SK-N-SH (cell line): ENCODE measurements at regions not wholly inside any gene's neighbourhood (a gene's known extent, or its start where the extent isn't known, plus 50 kb on each side); places are given as distances from the start of the nearest gene placed in this dataset.

Experiments used
- CTCF ChIA-PET: fragments of 300-600, 350-600 bp; formaldehyde crosslinking; extraction: SDS; loops from one replicate; lab custom pipeline; 2021; lab: Yijun Ruan, JAX
- POLR2A ChIA-PET: fragments of 350-600 bp; sonication (Branson Sonifier 250); formaldehyde crosslinking; extraction: SDS; loops from one replicate; lab custom pipeline; 2020; ENCODE audit warnings: antibody characterized with exemption, inconsistent platforms; lab: Yijun Ruan, JAX
- DNase-seq: peaks from one replicate; pipeline ENCODE4 v3.0.0; 2012
- H2AFZ ChIP-seq: fragments of 200-600 bp; sonication (generic); 2 replicates; pipeline ENCODE4 v1.8.1; 2016; ENCODE audit warnings: antibody characterized with exemption, mild to moderate bottlenecking, low read depth
- H3F3A ChIP-seq: fragments of 200-600 bp; sonication (generic); replicated peaks from 2 replicates; pipeline ENCODE3; 2016; ENCODE audit warnings: antibody characterized with exemption, mild to moderate bottlenecking; ENCODE audit not compliant: insufficient read depth
- H3K27ac ChIP-seq, 2 experiments: fragments of 200-500 bp in 1 of 2; fragments of 200-600 bp in 1 of 2; sonication (Bioruptor generic) in 1 of 2; sonication (generic), shearing (Covaris generic) in 1 of 2; 2 replicates each; pipeline versions ENCODE4 v1.5.1 to v1.6.1; 2014 to 2016; ENCODE audit warnings: low read depth in 2 of 2, inconsistent platforms in 1 of 2, low read length in 1 of 2, mild to moderate bottlenecking in 1 of 2, mixed read lengths in 1 of 2
- H3K27me3 ChIP-seq: fragments of 200-600 bp; sonication (generic), shearing (Covaris generic); 2 replicates; pipeline ENCODE4 v1.6.1; 2016; ENCODE audit warnings: mixed run types; ENCODE audit not compliant: insufficient read depth
- H3K36me3 ChIP-seq, 2 experiments: fragments of 200-500 bp in 1 of 2; fragments of 200-600 bp in 1 of 2; sonication (Bioruptor generic) in 1 of 2; sonication (generic) in 1 of 2; replicated peaks in 1 of 2; 2 replicates each; pipeline versions ENCODE3 to v1.5.1; 2014 to 2016; ENCODE audit warnings: low read length in 1 of 2, mild to moderate bottlenecking in 1 of 2; ENCODE audit not compliant: insufficient read depth in 2 of 2, control insufficient read depth in 1 of 2
- H3K4me1 ChIP-seq, 2 experiments: fragments of 200-500 bp in 1 of 2; fragments of 200-600 bp in 1 of 2; sonication (Bioruptor generic) in 1 of 2; sonication (generic), shearing (Covaris generic) in 1 of 2; 2 replicates each; pipeline versions ENCODE4 v1.5.1 to v1.6.1; 2014 to 2016; ENCODE audit warnings: low read depth in 1 of 2, low read length in 1 of 2, mixed run types in 1 of 2; ENCODE audit not compliant: insufficient read depth in 2 of 2, control insufficient read depth in 1 of 2
- H3K4me2 ChIP-seq: fragments of 200-600 bp; sonication (generic), shearing (Covaris generic); 2 replicates; pipeline ENCODE4 v1.6.1; 2017; ENCODE audit warnings: mixed run types
- H3K4me3 ChIP-seq, 2 experiments: fragments of 200-500 bp in 1 of 2; fragments of 200-600 bp in 1 of 2; sonication (Bioruptor generic) in 1 of 2; sonication (generic), shearing (Covaris generic) in 1 of 2; 2 replicates each; pipeline versions ENCODE4 v1.5.1 to v1.8.1; 2014 to 2016; ENCODE audit warnings: low read depth in 2 of 2, inconsistent platforms in 1 of 2, low read length in 1 of 2, mild to moderate bottlenecking in 1 of 2, mixed read lengths in 1 of 2, moderate library complexity in 1 of 2
- H3K79me2 ChIP-seq: fragments of 200-600 bp; sonication (generic); 2 replicates; pipeline ENCODE4 v1.8.1; 2017; ENCODE audit warnings: mild to moderate bottlenecking; ENCODE audit not compliant: insufficient read depth
- H3K9ac ChIP-seq: fragments of 200-600 bp; sonication (generic); 2 replicates; pipeline ENCODE4 v1.6.1; 2017; ENCODE audit warnings: mixed run types
- H3K9me2 ChIP-seq: fragments of 200-600 bp; sonication (generic); 2 replicates; pipeline ENCODE4 v1.6.1; 2017; ENCODE audit warnings: mixed run types
- H3K9me3 ChIP-seq: fragments of 200-600 bp; sonication (generic); 2 replicates; pipeline ENCODE4 v1.6.1; 2017; ENCODE audit warnings: mixed run types, mild to moderate bottlenecking, moderate library complexity
- H4K20me1 ChIP-seq: fragments of 200-600 bp; sonication (generic); 2 replicates; pipeline ENCODE4 v1.6.1; 2017; ENCODE audit warnings: mild to moderate bottlenecking, mixed run types; ENCODE audit not compliant: insufficient read depth
- CHD2 ChIP-seq: fragments of 150-350 bp; IDR thresholded peaks from 2 replicates; pipeline ENCODE4 v1.6.1; 2018; ENCODE audit warnings: low read length; ENCODE audit not compliant: partially characterized antibody
- ELF1 ChIP-seq: IDR thresholded peaks from 2 replicates; pipeline ENCODE4 v1.4.0; 2012
- EP300 ChIP-seq, 2 experiments: IDR thresholded peaks; 2 replicates each; pipeline versions ENCODE4 v1.4.0 to v1.6.1; 2012; ENCODE audit warnings: borderline replicate concordance in 1 of 2, low read depth in 1 of 2, low read length in 1 of 2
- FOSL2 ChIP-seq: IDR thresholded peaks from 2 replicates; pipeline ENCODE4 v1.4.0; 2012; ENCODE audit warnings: low read depth, mild to moderate bottlenecking, moderate library complexity, borderline replicate concordance
- FOXJ3 ChIP-seq: sonication (generic); formaldehyde crosslinking; IDR thresholded peaks from 2 replicates; pipeline ENCODE4 v1.5.1; 2020; ENCODE audit warnings: mild to moderate bottlenecking, missing genetic modification reagents
- JUND ChIP-seq: IDR thresholded peaks from 2 replicates; pipeline ENCODE4 v1.4.0; 2012
- MXI1 ChIP-seq: IDR thresholded peaks from 2 replicates; pipeline ENCODE4 v1.6.1; 2012; ENCODE audit warnings: mild to moderate bottlenecking, low read depth, low read length, improper control_type of control experiment
- NRF1 ChIP-seq: IDR thresholded peaks from 2 replicates; pipeline ENCODE4 v1.6.1; 2012; ENCODE audit warnings: low read depth, mild to moderate bottlenecking, low read length
- POLR2AphosphoS5 ChIP-seq: IDR thresholded peaks from 2 replicates; pipeline ENCODE4 v1.6.1; 2012; ENCODE audit warnings: low read depth, low read length
- RAD21 ChIP-seq: IDR thresholded peaks from 2 replicates; pipeline ENCODE4 v1.6.1; 2012; ENCODE audit warnings: mild to moderate bottlenecking, low read length
- RCOR1 ChIP-seq: fragments of 150-350 bp; IDR thresholded peaks from 2 replicates; pipeline ENCODE4 v1.6.1; 2017; ENCODE audit warnings: antibody characterized with exemption, low read length
- RXRA ChIP-seq: IDR thresholded peaks from 2 replicates; pipeline ENCODE4 v1.4.0; 2012; ENCODE audit warnings: low read depth, mild to moderate bottlenecking, borderline replicate concordance
- SIN3A ChIP-seq: IDR thresholded peaks from 2 replicates; pipeline ENCODE4 v1.6.1; 2012; ENCODE audit warnings: low read depth, mild to moderate bottlenecking, low read length, moderate library complexity, borderline replicate concordance
- SMC3 ChIP-seq: IDR thresholded peaks from 2 replicates; pipeline ENCODE4 v1.6.1; 2012; ENCODE audit warnings: low read depth, low read length, improper control_type of control experiment
- TCF12 ChIP-seq: IDR thresholded peaks from 2 replicates; pipeline ENCODE4 v1.4.0; 2012
- TEAD4 ChIP-seq: IDR thresholded peaks from 2 replicates; pipeline ENCODE4 v1.4.0; 2012; ENCODE audit warnings: mild to moderate bottlenecking, borderline replicate concordance; ENCODE audit not compliant: insufficient read depth
- YY1 ChIP-seq: IDR thresholded peaks from 2 replicates; pipeline ENCODE4 v1.4.0; 2012; ENCODE audit warnings: low read depth, mild to moderate bottlenecking
- WGBS: methylation state at CpG from one replicate; pipeline ENCODE4 v1.1.6; 2017; ENCODE audit warnings: low lambda C conversion rate; 5-methylcytosine and 5-hydroxymethylcytosine counted together
- TF ChIP-seq, protein P1 (sequence below): IDR thresholded peaks from 2 replicates; pipeline ENCODE4 v1.6.1; 2012; ENCODE audit warnings: mild to moderate bottlenecking, low read depth, low read length, moderate library complexity
- TF ChIP-seq, protein P2 (sequence below): IDR thresholded peaks from 2 replicates; pipeline ENCODE4; 2012
- TF ChIP-seq, protein P3 (sequence below): IDR thresholded peaks from 2 replicates; pipeline ENCODE4 v1.4.0; 2012; ENCODE audit warnings: low read depth, borderline replicate concordance
- TF ChIP-seq, protein P4 (sequence below): fragments of 200-600 bp; sonication (generic); IDR thresholded peaks from 2 replicates; pipeline ENCODE4 v1.6.1; 2017; ENCODE audit warnings: antibody characterized with exemption, mild to moderate bottlenecking, moderate library complexity

DNA sequence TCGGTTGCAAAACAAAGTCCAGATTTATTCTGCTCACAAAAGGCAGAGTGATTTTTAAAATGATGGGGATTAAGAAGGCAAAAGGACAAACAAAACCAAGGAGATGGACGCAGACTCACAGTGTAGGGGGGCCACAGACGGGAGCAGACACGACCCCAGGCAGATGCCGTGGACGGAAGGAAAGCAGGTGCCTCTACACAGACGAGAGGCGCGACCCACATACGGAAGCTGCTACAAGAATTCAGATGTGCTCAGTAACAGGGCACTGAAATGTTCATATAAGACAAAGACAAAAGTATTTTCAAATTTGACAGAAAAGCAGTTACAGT, 148.9 kb downstream of the BRD1 start (continued):
- TF ChIP-seq JUND: no peak
- no peak for TF ChIP-seq CHD2
- TF ChIP-seq, protein P1, sequence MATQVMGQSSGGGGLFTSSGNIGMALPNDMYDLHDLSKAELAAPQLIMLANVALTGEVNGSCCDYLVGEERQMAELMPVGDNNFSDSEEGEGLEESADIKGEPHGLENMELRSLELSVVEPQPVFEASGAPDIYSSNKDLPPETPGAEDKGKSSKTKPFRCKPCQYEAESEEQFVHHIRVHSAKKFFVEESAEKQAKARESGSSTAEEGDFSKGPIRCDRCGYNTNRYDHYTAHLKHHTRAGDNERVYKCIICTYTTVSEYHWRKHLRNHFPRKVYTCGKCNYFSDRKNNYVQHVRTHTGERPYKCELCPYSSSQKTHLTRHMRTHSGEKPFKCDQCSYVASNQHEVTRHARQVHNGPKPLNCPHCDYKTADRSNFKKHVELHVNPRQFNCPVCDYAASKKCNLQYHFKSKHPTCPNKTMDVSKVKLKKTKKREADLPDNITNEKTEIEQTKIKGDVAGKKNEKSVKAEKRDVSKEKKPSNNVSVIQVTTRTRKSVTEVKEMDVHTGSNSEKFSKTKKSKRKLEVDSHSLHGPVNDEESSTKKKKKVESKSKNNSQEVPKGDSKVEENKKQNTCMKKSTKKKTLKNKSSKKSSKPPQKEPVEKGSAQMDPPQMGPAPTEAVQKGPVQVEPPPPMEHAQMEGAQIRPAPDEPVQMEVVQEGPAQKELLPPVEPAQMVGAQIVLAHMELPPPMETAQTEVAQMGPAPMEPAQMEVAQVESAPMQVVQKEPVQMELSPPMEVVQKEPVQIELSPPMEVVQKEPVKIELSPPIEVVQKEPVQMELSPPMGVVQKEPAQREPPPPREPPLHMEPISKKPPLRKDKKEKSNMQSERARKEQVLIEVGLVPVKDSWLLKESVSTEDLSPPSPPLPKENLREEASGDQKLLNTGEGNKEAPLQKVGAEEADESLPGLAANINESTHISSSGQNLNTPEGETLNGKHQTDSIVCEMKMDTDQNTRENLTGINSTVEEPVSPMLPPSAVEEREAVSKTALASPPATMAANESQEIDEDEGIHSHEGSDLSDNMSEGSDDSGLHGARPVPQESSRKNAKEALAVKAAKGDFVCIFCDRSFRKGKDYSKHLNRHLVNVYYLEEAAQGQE: no peak
- TF ChIP-seq RAD21: no peak
- no peak for TF ChIP-seq EP300 (IDR thresholded peaks at IDR 0.05; ENCODE audit: borderline replicate concordance in 1 of 2, low read depth in 1 of 2, low read length in 1 of 2)
- TF ChIP-seq, protein P2, sequence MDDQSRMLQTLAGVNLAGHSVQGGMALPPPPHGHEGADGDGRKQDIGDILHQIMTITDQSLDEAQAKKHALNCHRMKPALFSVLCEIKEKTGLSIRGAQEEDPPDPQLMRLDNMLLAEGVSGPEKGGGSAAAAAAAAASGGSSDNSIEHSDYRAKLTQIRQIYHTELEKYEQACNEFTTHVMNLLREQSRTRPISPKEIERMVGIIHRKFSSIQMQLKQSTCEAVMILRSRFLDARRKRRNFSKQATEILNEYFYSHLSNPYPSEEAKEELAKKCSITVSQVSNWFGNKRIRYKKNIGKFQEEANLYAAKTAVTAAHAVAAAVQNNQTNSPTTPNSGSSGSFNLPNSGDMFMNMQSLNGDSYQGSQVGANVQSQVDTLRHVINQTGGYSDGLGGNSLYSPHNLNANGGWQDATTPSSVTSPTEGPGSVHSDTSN: no peak
- TF ChIP-seq TCF12: no peak

DNA sequence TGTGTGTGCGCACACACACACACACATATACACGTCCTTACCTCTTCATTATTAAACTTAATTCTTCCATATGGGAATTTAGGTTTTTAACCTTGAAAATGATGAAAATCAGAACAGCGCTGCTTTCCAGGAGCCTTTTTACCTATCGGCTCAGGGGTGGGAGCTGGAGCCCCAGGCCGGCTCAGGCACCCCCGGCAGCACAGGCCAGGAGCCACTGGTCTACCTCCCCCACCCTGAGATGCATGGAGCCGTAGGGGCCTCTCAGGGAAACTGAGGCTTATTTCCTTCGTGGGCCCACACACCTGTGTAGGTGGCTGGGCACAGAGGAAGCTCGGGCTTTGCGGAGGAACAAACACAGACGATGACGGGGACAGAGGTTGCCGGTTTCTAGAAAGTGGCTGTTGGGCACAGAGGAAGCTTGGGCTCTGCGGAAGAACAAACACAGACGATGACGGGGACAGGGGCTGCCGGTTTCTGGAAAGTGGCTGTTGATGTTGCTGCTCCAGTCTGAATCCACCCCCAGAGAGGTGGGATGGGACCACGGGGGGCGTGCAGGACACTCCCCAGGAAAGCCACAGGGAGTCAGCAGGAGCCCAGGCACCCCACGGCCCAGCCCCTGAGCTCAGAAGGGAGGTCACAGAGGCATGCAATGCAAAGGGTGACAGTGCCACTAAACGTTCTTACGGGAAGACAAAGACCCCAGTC, 149.4 kb downstream of the BRD1 start:
- DNase-seq: no peak
- Histone ChIP-seq H3K9me2 (no peaks in the 10 kb centered on the region), H3K4me3 (no peak overlapping the region), H3F3A (no peaks in the 10 kb centered on the region), H3K27ac (no peak overlapping the region), H3K9me3 (no peaks in the 10 kb centered on the region), H2AFZ (no peak overlapping the region), H3K4me2 (no peak overlapping the region), H3K79me2 (no peaks in the 10 kb centered on the region), H3K9ac (no peak overlapping the region), H3K36me3 (no peaks in the 10 kb centered on the region), H3K27me3 (peaks cover 22% of the 10 kb centered on the region), H4K20me1 (no peaks in the 10 kb centered on the region), H3K4me1 (no peaks in the 10 kb centered on the region)
- ChIA-PET CTCF (interaction anchor here (0.6 kb wide), 1 partner anchor 670 kb away, joined by 3 read pairs; no protein-coding TSS in a partner anchor), POLR2A (no interaction called here)
- 35% methylated on average over 21 of the region's 22 CpGs for WGBS
- TF ChIP-seq NRF1: no peak
- no peak for TF ChIP-seq SMC3
- TF ChIP-seq FOSL2: no peak
- TF ChIP-seq YY1: no peak
- no peak for TF ChIP-seq TEAD4
- no peak for TF ChIP-seq ELF1
- TF ChIP-seq RXRA: no peak
- no peak for TF ChIP-seq RCOR1
- no peak for TF ChIP-seq FOXJ3 (CRISPR knock-in tag)
- TF ChIP-seq, protein P3, sequence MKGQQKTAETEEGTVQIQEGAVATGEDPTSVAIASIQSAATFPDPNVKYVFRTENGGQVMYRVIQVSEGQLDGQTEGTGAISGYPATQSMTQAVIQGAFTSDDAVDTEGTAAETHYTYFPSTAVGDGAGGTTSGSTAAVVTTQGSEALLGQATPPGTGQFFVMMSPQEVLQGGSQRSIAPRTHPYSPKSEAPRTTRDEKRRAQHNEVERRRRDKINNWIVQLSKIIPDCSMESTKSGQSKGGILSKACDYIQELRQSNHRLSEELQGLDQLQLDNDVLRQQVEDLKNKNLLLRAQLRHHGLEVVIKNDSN: no peak
- no peak for TF ChIP-seq POLR2AphosphoS5
- TF ChIP-seq SIN3A: no peak
- TF ChIP-seq MXI1: no peak
- TF ChIP-seq, protein P4, sequence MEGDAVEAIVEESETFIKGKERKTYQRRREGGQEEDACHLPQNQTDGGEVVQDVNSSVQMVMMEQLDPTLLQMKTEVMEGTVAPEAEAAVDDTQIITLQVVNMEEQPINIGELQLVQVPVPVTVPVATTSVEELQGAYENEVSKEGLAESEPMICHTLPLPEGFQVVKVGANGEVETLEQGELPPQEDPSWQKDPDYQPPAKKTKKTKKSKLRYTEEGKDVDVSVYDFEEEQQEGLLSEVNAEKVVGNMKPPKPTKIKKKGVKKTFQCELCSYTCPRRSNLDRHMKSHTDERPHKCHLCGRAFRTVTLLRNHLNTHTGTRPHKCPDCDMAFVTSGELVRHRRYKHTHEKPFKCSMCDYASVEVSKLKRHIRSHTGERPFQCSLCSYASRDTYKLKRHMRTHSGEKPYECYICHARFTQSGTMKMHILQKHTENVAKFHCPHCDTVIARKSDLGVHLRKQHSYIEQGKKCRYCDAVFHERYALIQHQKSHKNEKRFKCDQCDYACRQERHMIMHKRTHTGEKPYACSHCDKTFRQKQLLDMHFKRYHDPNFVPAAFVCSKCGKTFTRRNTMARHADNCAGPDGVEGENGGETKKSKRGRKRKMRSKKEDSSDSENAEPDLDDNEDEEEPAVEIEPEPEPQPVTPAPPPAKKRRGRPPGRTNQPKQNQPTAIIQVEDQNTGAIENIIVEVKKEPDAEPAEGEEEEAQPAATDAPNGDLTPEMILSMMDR: no peak
